ENCODE measurements at regions not wholly inside any gene's neighbourhood (a gene's known extent, or its start where the extent isn't known, plus 50 kb on each side); places are given as distances from the start of the nearest gene placed in this dataset.

- H3K9me3 ChIP-seq: no peaks in the 10 kb centered on the region
- no peak overlapping the region for H3K4me3 ChIP-seq (ENCODE audit: low read depth in 1 of 2, low read length in 1 of 2)
- H3K4me1 ChIP-seq (ENCODE audit: control insufficient read depth in 1 of 2, insufficient read depth in 1 of 2, low read depth in 1 of 2, low read length in 1 of 2): no peaks in the 10 kb centered on the region
- no peak for TF ChIP-seq CTCF (IDR thresholded peaks at IDR 0.05)
- peaks cover 65% of the 10 kb centered on the region for H3K27me3 ChIP-seq
- no peaks in the 10 kb centered on the region for H3K36me3 ChIP-seq
- H3K27ac ChIP-seq: no peak overlapping the region
These were observed 97.5 kb upstream of the MGMT start for GRCh38 chr10:129369566-129369965.

- Histone ChIP-seq H3K4me1 (ENCODE audit: control insufficient read depth in 1 of 2, insufficient read depth in 1 of 2, low read depth in 1 of 2, low read length in 1 of 2) (no peaks in the 10 kb centered on the region), H3K27ac (no peak overlapping the region), H3K27me3 (peaks cover 65% of the 10 kb centered on the region), H3K9me3 (no peaks in the 10 kb centered on the region), H3K36me3 (no peaks in the 10 kb centered on the region), H3K4me3 (ENCODE audit: low read depth in 1 of 2, low read length in 1 of 2) (no peak overlapping the region)
- TF ChIP-seq CTCF (IDR thresholded peaks at IDR 0.05): no peak
These were observed 95.5 kb upstream of the MGMT start for GRCh38 chr10:129371541-129371940.

- Histone ChIP-seq H3K9me3 (no peaks in the 10 kb centered on the region), H3K27me3 (peaks cover 65% of the 10 kb centered on the region), H3K36me3 (no peaks in the 10 kb centered on the region), H3K4me3 (ENCODE audit: low read depth in 1 of 2, low read length in 1 of 2) (no peak overlapping the region), H3K27ac (no peak overlapping the region), H3K4me1 (ENCODE audit: control insufficient read depth in 1 of 2, insufficient read depth in 1 of 2, low read depth in 1 of 2, low read length in 1 of 2) (no peaks in the 10 kb centered on the region)
- TF ChIP-seq CTCF (IDR thresholded peaks at IDR 0.05): no peak
These were observed 94.9 kb upstream of the MGMT start for GRCh38 chr10:129372172-129372571.

GRCh38 chr10:129373231-129373630 lies 93.8 kb upstream of the MGMT start:
- H3K27ac ChIP-seq: no peak overlapping the region
- no peaks in the 10 kb centered on the region for H3K9me3 ChIP-seq
- no peaks in the 10 kb centered on the region for H3K4me1 ChIP-seq (ENCODE audit: control insufficient read depth in 1 of 2, insufficient read depth in 1 of 2, low read depth in 1 of 2, low read length in 1 of 2)
- no peak for TF ChIP-seq CTCF (IDR thresholded peaks at IDR 0.05)
- H3K4me3 ChIP-seq (ENCODE audit: low read depth in 1 of 2, low read length in 1 of 2): no peak overlapping the region
- H3K27me3 ChIP-seq: peaks cover 60% of the 10 kb centered on the region
- H3K36me3 ChIP-seq: no peaks in the 10 kb centered on the region

DNA sequence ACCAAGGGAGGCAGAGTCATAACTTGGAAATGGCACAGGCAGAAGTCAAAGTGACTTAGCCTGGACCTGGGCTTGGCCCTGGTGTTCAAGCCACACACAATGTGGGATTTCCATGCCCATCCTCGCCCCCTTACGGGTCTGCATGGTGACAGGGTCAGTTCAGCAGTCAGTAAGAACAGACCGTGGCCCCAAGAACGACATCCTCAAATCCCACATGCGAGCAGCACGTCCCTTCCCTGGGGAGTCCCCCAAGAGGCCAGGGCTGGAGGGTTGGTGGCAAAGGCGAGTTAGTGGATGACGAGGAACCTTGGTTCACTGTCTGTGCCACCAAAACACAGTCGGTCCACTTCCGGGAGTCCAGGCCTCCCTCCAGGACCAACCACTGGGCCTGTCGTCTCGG lies 93.3 kb upstream of the MGMT start:
- Histone ChIP-seq H3K27me3 (peaks cover 57% of the 10 kb centered on the region), H3K9me3 (no peaks in the 10 kb centered on the region), H3K4me3 (ENCODE audit: low read depth in 1 of 2, low read length in 1 of 2) (no peak overlapping the region), H3K27ac (no peak overlapping the region), H3K4me1 (ENCODE audit: control insufficient read depth in 1 of 2, insufficient read depth in 1 of 2, low read depth in 1 of 2, low read length in 1 of 2) (no peaks in the 10 kb centered on the region), H3K36me3 (no peaks in the 10 kb centered on the region)
- TF ChIP-seq CTCF (IDR thresholded peaks at IDR 0.05): no peak

DNA sequence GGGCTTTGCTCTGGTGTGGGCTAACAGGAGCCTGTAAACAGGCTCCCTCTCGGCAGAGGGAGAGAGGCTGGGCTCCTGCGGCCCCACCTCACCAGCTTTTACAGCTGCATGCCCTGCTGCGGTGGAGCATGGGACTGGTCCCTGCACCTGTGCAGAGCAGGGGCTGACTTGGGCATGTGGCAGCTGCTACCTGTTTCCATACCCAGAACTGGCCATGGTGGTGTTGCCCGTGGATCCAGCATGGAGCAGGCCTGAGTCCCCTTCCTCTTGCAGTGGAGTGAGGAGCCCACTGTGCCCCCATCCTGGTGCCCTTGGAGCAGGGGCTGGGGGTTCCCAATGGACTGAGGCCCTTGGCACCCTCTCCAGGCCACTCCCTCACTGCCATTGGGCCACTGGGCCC lies 91.9 kb upstream of the MGMT start:
- H3K27ac ChIP-seq: no peak overlapping the region
- H3K27me3 ChIP-seq: peaks cover 42% of the 10 kb centered on the region
- H3K4me3 ChIP-seq (ENCODE audit: low read depth in 1 of 2, low read length in 1 of 2): no peak overlapping the region
- TF ChIP-seq CTCF (IDR thresholded peaks at IDR 0.05): no peak
- H3K9me3 ChIP-seq: no peaks in the 10 kb centered on the region
- H3K36me3 ChIP-seq: no peaks in the 10 kb centered on the region
- H3K4me1 ChIP-seq (ENCODE audit: control insufficient read depth in 1 of 2, insufficient read depth in 1 of 2, low read depth in 1 of 2, low read length in 1 of 2): no peaks in the 10 kb centered on the region
